HEK293T (cell line): ENCODE measurements at regions not wholly inside any gene's neighbourhood (a gene's known extent, or its start where the extent isn't known, plus 50 kb on each side); places are given as distances from the start of the nearest gene placed in this dataset.

Source experiments
- BHLHE40 ChIP-seq: fragments of 450-650 bp; IDR thresholded peaks from 2 replicates; pipeline ENCODE4 v1.6.1; 2016; ENCODE audit warnings: mild to moderate bottlenecking, moderate library complexity, borderline replicate concordance
- ELF4 ChIP-seq: fragments of 450-650 bp; IDR thresholded peaks from 2 replicates; pipeline ENCODE4 v1.6.1; 2017; ENCODE audit warnings: antibody characterized with exemption
- FOXK2 ChIP-seq: fragments of 450-650 bp; IDR thresholded peaks from 2 replicates; pipeline ENCODE4 v1.6.1; 2016; ENCODE audit warnings: mild to moderate bottlenecking
- NFRKB ChIP-seq: fragments of 450-650 bp; IDR thresholded peaks from 2 replicates; pipeline ENCODE4 v1.6.1; 2016; ENCODE audit warnings: mild to moderate bottlenecking, moderate library complexity
- SP1 ChIP-seq: fragments of 450-650 bp; IDR thresholded peaks from 2 replicates; pipeline ENCODE4 v1.6.1; 2017
- TARDBP ChIP-seq: fragments of 450-650 bp; IDR thresholded peaks from 2 replicates; pipeline ENCODE4 v1.6.1; 2016

DNA sequence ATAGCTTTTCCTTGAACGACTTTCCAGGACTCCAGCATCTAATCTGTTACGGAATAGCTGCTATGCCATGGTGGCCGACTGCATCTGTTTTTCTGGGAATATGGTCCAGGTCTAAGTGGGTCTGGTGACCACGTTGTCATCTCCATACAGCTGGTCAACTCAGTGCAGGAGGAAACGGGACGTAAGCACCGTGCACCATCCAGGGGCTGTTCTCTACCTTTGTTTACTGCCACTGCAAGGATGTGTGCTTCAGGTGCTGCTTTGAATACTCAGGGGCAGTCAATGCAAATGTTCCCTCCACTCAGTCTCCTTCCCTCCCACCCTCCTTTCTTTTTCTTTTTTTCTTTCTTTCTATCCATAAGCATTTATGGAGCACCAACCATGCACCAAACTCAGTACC is 648.2 kb downstream of the VRK1 start:
- TF ChIP-seq SP1 (no peak), FOXK2 (no peak), NFRKB (no peak), ELF4 (no peak), TARDBP (no peak), BHLHE40 (no peak)
